ENCODE measurements at regions not wholly inside any gene's neighbourhood (a gene's known extent, or its start where the extent isn't known, plus 50 kb on each side); places are given as distances from the start of the nearest gene placed in this dataset.
"Not testable (repeated sequence)": the region's sequence is repeated elsewhere in the genome, so short reads cannot be mapped to it uniquely, and the experiment has no call there.

GRCh38 chrX:104370089-104370488, 115.4 kb upstream of the ESX1 start:
- Mint-ChIP-seq H3K27ac (no peak overlapping the region), H3K27me3 (ENCODE audit: low read depth) (no peaks in the 10 kb centered on the region), H3K4me1 (peaks cover 5% of the 10 kb centered on the region), H3K36me3 (no peaks in the 10 kb centered on the region), H3K4me3 (no peak overlapping the region), H3K9me3 (no peaks in the 10 kb centered on the region)
- TF ChIP-seq ESRRA (CRISPR knock-in tag; IDR thresholded peaks at IDR 0.05; ENCODE audit: borderline replicate concordance) (no peak), NR1H2 (CRISPR knock-in tag; IDR thresholded peaks at IDR 0.05) (no peak), FOXP1 (CRISPR knock-in tag; IDR thresholded peaks at IDR 0.05; ENCODE audit: borderline replicate concordance) (no peak)
- ChIA-PET CTCF (interaction anchor here (0.8 to 1.2 kb wide), 3 partner anchors 19 to 196 kb away, joined by 3 to 4 read pairs (median 4); partner anchors contain the start of gene IL1RAPL2), POLR2A (no interaction called here)
- ATAC-seq (peak; percentile 86), DNase-seq (ENCODE audit: low spot score) (peak; percentile 13)

- POLR2A ChIA-PET; H3K4me3 Mint-ChIP-seq; H3K4me1 Mint-ChIP-seq; CTCF ChIA-PET; DNase-seq (ENCODE audit: low spot score); H3K27ac Mint-ChIP-seq; H3K9me3 Mint-ChIP-seq; ATAC-seq; H3K36me3 Mint-ChIP-seq: not testable (repeated sequence)
- peaks cover 14% of the 10 kb centered on the region; the same call in 1 of the 2 replicates for H3K27me3 Mint-ChIP-seq (ENCODE audit: low read depth)
Measured at GRCh38 chrX:104360774-104361173, 106.0 kb upstream of the ESX1 start.

- ChIA-PET POLR2A (no interaction called here), CTCF (no interaction called here)
- H3K36me3 Mint-ChIP-seq = no peaks in the 10 kb centered on the region
- ATAC-seq (no peak), DNase-seq (ENCODE audit: low spot score) (no peak)
- TF ChIP-seq ATF3 (CRISPR knock-in tag; conservative IDR thresholded peaks at IDR 0.05) (no peak), NR2C2 (CRISPR knock-in tag; IDR thresholded peaks at IDR 0.05) (no peak), ZMAT4 (CRISPR knock-in tag; IDR thresholded peaks at IDR 0.05) (no peak), ZNF232 (CRISPR knock-in tag; IDR thresholded peaks at IDR 0.05) (no peak), FOXK1 (CRISPR knock-in tag; IDR thresholded peaks at IDR 0.05) (no peak), PRRX2 (CRISPR knock-in tag; IDR thresholded peaks at IDR 0.05) (no peak), ZNF425 (CRISPR knock-in tag; conservative IDR thresholded peaks at IDR 0.05) (no peak), HMGXB4 (CRISPR knock-in tag; IDR thresholded peaks at IDR 0.05) (no peak), SP1 (CRISPR knock-in tag; conservative IDR thresholded peaks at IDR 0.05) (no peak), JUN (CRISPR knock-in tag; IDR thresholded peaks at IDR 0.05) (no peak), USF1 (CRISPR knock-in tag; IDR thresholded peaks at IDR 0.05) (no peak), ATF1 (CRISPR knock-in tag; IDR thresholded peaks at IDR 0.05) (no peak)
- TF ChIP-seq, protein P1, sequence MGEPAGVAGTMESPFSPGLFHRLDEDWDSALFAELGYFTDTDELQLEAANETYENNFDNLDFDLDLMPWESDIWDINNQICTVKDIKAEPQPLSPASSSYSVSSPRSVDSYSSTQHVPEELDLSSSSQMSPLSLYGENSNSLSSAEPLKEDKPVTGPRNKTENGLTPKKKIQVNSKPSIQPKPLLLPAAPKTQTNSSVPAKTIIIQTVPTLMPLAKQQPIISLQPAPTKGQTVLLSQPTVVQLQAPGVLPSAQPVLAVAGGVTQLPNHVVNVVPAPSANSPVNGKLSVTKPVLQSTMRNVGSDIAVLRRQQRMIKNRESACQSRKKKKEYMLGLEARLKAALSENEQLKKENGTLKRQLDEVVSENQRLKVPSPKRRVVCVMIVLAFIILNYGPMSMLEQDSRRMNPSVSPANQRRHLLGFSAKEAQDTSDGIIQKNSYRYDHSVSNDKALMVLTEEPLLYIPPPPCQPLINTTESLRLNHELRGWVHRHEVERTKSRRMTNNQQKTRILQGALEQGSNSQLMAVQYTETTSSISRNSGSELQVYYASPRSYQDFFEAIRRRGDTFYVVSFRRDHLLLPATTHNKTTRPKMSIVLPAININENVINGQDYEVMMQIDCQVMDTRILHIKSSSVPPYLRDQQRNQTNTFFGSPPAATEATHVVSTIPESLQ (CRISPR knock-in tag; IDR thresholded peaks at IDR 0.05) = no peak
- TF ChIP-seq, protein P2, sequence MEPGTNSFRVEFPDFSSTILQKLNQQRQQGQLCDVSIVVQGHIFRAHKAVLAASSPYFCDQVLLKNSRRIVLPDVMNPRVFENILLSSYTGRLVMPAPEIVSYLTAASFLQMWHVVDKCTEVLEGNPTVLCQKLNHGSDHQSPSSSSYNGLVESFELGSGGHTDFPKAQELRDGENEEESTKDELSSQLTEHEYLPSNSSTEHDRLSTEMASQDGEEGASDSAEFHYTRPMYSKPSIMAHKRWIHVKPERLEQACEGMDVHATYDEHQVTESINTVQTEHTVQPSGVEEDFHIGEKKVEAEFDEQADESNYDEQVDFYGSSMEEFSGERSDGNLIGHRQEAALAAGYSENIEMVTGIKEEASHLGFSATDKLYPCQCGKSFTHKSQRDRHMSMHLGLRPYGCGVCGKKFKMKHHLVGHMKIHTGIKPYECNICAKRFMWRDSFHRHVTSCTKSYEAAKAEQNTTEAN (CRISPR knock-in tag; IDR thresholded peaks at IDR 0.05) = no peak
- TF ChIP-seq, protein P3, sequence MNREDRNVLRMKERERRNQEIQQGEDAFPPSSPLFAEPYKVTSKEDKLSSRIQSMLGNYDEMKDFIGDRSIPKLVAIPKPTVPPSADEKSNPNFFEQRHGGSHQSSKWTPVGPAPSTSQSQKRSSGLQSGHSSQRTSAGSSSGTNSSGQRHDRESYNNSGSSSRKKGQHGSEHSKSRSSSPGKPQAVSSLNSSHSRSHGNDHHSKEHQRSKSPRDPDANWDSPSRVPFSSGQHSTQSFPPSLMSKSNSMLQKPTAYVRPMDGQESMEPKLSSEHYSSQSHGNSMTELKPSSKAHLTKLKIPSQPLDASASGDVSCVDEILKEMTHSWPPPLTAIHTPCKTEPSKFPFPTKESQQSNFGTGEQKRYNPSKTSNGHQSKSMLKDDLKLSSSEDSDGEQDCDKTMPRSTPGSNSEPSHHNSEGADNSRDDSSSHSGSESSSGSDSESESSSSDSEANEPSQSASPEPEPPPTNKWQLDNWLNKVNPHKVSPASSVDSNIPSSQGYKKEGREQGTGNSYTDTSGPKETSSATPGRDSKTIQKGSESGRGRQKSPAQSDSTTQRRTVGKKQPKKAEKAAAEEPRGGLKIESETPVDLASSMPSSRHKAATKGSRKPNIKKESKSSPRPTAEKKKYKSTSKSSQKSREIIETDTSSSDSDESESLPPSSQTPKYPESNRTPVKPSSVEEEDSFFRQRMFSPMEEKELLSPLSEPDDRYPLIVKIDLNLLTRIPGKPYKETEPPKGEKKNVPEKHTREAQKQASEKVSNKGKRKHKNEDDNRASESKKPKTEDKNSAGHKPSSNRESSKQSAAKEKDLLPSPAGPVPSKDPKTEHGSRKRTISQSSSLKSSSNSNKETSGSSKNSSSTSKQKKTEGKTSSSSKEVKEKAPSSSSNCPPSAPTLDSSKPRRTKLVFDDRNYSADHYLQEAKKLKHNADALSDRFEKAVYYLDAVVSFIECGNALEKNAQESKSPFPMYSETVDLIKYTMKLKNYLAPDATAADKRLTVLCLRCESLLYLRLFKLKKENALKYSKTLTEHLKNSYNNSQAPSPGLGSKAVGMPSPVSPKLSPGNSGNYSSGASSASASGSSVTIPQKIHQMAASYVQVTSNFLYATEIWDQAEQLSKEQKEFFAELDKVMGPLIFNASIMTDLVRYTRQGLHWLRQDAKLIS (CRISPR knock-in tag; IDR thresholded peaks at IDR 0.05; ENCODE audit: borderline replicate concordance) = no peak
- H3K27ac Mint-ChIP-seq = no peak overlapping the region
- H3K4me3 Mint-ChIP-seq = no peak overlapping the region
- H3K27me3 Mint-ChIP-seq (ENCODE audit: low read depth) = peaks cover 12% of the 10 kb centered on the region; the same call in 1 of the 2 replicates
- peaks cover 3% of the 10 kb centered on the region; the same call in 1 of the 2 replicates for H3K9me3 Mint-ChIP-seq
- H3K4me1 Mint-ChIP-seq = no peaks in the 10 kb centered on the region
Measured at GRCh38 chrX:104359124-104359523, 104.4 kb upstream of the ESX1 start.
